Nucleus accumbens (tissue), 56 donors: ENCODE measurements at regions not wholly inside any gene's neighbourhood (a gene's known extent, or its start where the extent isn't known, plus 50 kb on each side); places are given as distances from the start of the nearest gene placed in this dataset.

Source experiments
- DNase-seq, 56 donors: peaks; one replicate each; lab custom pipeline; 2025; lab: John Stamatoyannopoulos, UW

DNA sequence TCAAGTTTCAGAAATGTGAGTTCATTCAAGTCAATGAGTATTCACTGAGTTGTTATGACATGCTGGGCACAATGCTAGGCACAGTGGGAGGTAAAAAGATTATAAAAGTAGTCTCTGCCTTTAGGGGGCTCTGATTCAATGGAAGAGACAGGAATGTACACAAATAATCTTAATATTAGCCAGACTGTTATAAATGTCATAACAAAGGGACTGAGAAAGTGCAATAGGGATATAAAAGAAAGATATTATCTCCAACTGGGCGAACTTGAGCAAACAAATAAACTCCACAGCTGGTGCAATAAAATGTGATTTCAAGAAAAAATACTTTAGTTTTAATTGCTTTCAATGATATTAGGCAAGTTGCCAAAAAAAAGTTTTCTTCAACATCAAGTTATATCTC lies 755.2 kb downstream of the BRINP1 start:
- DNase-seq = no peak

DNA sequence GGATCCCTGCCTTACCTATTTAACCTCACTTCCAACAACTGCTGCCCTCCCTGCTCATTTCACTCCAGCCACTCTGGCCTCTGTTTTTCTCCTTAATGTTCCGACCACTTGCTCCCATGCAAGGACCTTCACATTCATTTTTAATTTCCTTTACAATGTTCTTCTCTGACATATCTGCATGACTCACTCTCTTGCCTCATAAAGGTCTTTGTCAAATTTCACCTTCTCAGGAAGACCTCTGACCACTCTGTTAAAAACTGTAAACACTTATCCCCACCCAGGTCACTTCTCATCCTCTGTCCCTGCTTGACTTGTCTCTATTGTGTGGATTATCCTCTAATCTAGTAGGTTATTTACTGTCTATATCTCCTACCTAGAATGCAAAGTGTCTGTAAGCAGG lies 751.2 kb downstream of the BRINP1 start:
- no peak for DNase-seq

DNA sequence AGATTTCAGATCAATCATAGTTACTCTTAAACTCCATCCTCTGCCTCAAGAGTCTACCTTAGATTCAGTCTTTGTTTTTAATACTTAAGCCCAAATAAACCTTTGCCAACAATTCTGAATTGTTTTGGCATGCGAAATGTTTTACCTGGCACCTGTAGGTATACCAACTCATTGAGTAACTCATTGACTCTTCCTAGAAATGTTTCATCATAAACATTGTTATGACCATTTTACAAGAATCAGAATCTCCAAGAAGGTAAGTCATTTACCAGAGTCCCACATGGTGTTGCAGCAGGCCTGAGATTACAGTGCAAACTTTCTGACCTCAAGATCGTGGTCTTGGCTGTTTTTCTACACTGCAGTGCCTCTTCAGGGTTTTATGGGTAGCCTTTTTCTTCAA lies 750.4 kb downstream of the BRINP1 start:
- DNase-seq = no peak

DNA sequence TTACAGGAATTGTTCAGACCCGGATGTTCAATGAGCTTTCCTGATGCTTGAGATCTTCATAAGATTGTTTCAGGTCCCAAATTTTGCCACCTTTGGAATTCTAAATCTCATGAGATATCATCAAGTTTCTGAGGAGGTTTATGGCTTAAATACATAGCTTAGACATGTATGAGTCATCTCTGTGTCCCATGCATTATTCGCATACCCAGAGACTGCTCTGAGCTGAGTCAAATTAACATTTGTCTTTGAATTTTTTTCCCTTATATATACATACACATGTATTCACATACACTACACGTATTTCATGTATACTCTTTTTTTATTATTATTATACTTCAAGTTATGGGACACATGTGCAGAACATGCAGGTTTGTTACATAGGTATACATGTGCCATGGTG lies 744.6 kb downstream of the BRINP1 start:
- DNase-seq = no peak

DNA sequence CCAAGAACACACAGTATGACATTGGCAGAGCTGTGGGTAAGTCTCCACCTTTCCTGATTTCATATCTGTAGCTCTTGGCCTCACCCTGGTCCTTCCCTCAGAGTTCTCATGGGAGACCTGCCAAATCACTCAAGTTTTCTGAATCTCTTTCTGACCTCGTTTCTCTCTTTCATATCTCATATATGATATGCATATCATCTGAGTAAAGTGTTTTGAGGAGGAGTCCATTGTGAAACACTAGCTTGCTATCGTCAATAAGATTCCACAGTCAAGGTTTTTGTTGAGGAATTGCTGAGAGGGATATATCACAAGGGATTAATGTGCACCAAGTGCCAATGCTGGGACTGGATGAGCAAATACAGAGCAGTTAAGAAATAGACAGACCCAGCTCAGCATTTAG lies 739.2 kb downstream of the BRINP1 start:
- no peak for DNase-seq

DNA sequence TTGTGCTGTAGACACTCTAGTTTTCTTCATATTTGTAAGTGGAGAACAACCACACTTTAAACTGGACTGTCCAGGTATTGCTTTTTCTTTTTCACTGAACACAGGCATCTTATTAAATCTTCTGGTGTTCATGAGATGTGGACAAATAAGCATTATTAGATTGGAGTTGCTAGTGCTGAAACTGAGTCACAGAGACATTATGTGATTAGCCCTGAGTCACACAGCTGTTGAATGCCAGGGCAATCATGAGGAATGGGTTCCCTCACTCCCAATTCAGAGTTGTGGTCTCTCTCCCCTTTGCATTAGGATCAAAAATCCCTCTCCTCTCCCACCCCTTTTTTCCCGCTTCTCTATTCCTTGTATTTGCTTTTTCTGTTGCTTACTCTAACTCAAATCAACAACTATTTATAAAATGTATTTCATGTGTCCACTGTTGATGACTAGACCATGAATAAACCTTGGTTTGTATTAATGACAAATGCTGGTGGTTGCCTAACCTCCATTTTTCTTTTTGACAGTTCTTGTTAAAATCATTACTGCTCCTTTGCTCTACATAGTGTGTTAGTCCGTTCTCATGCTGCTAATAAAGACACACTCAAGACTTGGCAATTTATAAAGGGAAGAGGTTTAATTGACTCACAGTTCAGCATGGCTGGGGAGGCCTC lies 738.2 kb downstream of the BRINP1 start:
- no peak for DNase-seq

DNA sequence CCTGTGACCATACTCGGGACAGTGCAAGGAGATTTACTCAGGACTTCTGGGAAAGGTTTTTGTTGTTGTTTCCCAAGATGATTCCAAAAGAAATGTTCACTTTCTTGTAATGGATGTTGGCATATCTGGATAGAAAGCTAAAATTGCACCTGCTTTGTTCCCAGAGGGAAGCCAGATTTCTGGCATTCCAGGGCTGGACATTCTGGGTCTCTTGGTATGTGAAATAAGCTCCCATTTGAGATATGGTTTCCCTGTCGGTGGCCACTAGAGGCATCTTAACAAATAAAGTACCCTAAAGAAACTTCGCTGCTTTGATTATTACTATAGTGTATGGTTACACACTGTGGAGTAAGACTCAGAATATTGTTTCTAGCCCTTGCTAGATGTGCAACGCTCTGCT lies 737.3 kb downstream of the BRINP1 start:
- DNase-seq = no peak

DNA sequence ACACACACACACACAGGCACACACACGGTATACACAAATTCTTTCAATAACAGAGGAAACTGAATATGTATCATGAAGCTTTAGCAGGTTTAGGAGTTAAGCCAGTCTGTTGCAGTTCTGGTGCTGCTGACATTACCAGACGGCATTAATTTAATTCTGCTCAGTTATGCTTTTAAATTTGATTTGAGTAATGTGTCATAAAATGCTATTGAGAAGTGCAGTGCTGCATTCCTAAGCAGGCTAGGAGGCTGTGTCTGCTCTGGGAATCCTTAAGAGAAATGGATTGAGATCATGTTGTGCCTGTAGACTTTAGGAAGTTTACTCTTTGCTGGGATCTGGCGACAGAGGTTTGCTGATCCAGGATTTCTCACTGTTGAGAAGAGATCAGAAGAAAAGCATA lies 733.8 kb downstream of the BRINP1 start:
- peak in 2 of 56 donors; percentile 1 for DNase-seq

DNA sequence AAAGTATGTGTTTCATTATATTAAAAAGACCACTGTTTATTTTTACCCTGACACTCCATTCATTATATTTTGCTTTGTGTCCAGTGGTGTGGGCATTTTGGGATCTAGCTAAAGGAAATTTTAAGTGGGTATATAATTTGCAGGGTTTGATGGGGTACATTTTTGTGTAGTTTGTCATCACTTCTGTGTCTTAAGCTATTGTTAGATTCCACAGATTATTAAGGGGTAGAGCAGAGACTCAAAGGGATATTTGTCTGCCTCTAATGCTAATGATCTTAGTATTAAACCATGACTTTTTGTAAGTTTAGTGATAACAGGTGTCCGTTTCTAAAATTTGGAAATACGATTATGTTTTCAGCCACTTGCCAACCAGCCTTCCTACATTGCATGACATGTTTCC lies 731.6 kb downstream of the BRINP1 start:
- no peak for DNase-seq

DNA sequence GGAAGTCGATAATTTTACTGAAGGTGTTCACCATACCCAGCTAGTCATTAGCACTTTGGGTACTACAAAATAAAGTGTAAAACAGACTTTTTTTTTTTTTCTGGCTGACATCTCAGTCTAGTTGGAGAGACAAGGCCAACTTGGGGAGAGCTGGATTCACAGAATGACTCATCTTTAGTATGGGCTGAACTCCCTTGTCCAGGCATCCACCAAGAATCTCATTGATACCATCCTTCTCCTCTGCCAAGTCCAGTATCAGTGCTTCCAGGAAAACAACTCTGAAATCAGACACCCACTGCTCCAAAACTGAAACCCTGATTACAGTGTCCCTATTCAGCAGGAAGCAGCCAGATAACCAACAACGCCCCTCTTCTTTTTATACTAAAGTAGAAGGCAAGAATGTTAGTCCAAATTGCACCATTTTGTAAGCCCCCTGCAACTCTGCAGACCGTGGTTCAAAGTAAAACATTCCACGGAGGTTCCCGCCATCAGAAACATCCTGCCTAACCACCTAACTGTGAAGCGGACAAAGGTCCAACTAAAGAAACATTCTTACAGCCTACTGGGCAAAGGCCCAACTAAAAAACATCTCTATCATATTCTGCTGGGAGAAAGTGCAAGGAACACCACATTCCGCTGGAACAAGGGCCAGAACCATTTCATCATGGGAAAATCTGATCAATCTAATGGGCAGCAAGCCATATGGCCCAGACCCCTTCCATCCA lies 728.2 kb downstream of the BRINP1 start:
- no peak for DNase-seq

DNA sequence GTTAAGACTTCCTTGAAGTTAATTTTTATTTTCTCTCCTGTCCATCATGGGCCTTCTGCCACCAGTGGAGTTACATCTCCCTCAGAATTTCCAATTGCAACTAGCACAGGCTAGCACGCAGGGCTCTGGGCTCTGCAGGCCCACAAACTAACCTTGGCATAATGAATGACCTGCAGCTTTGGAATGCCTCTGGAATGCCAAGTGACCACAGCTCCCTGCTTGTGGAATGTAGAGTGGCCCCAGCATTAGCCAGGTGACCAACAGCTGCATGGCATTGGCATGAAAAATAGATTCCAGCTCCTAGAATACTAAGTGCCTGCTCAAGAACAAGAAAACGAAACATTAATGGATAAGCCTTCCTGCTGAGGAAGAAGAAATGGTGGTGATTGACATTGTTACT lies 726.1 kb downstream of the BRINP1 start:
- DNase-seq = no peak

DNA sequence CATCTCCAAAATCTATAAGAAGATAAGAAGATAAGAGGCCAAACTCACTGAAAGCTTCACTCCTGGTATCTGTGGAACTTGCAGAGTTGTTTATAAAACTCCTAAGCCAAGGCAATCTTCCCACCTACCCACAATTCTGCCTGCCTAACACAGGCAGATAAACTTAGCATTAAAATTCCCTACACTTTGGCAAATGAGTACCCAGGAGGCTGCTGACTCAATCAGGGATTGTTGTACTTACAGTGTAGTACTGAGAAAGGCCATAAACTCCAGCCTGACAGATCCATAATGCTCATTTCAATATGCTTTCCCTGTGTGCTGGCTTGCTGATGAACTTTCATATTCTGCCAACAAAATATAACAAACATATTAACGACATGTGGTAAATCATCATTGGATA lies 725.2 kb downstream of the BRINP1 start:
- no peak for DNase-seq

DNA sequence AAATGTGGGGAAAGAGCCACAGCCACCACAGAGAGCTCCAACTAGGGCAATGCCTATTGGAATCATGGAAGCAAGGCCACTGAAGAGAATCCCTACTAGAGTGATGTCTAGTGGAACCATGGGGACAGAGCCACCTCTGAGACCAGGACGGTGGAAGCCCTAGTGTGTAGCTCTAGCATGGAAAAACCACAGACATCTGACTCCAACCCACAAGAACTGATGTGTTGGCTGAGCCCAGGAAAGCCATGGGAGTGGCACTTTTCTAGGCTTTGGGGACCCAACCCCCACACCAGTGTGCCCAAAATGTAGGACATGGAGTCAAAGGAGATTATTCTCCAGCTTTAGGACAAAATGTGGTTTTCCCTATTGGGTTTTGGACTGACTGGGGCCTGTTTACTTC lies 721.9 kb downstream of the BRINP1 start:
- no peak for DNase-seq

DNA sequence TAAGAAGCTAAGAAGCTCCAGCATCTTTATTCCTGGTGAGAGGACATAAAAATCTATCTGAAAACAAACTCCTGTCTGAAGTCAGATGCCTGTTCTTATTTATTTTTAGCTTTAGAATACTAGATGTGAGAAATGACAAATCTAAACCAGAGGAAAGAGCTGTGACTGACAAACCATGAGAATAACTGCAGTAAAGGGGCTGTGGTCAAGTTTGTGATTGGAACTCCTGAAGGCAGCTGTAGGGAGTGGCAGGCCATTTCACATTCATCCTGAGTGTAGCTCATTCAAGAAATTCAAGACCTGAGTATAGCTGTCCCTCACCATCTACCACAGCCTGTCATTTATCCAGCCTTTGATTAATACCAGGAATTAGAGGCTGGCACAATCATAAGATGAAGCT lies 718.8 kb downstream of the BRINP1 start:
- DNase-seq = no peak

DNA sequence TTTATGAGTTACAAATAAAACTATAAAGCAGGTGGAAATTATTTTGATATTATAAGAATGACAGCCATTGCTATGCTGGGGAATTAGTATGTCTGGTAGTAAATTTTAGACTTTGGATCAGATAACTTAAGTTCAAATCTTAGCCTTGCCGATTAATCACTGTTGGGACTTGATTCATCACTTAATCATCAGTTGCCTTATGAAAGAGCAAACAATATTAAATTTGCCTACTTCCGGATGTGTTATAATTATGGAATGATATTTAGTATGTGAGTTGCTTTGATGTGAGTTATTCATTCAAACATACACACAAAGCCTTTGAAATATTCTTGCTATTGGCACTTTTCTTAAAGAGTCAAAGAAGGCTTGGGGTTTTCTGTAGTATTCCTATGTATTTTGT lies 717.7 kb downstream of the BRINP1 start:
- DNase-seq = no peak

DNA sequence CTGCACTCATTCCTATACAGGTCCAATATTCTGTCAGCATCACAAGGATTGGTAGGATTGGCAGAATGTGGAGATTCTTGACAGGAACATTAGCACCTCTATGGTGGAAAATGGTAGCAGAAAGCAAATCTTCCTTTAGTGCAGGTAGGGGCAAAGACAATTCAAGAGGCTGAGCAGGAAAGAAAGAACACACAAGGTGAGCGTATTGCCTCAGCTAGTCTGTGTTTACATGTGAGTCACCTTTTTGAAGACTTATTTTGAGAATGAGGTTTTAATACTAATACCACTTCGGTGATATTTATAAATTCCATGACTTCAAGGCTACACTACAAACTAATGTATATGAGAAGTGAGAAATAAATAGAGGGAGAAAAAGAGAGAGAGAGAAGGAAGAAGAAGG lies 717.0 kb downstream of the BRINP1 start:
- no peak for DNase-seq

DNA sequence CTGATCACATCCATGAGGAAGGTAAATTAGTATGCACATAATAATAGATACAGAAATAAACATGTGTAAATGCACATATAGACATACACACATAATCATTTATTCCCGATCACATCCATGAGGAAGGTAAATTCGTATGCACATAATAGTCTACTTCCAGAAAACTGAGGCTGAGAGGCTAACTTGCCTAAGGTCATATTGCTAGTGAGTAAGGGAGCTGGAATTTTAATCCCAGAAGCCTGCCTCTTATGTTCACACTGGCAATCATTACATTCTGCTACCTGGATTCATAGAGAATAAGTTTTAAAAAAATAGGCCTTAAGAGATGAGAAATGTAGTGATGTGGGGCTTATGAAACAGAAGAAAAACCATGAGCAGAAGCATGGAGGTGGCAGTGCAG lies 716.3 kb downstream of the BRINP1 start:
- no peak for DNase-seq

DNA sequence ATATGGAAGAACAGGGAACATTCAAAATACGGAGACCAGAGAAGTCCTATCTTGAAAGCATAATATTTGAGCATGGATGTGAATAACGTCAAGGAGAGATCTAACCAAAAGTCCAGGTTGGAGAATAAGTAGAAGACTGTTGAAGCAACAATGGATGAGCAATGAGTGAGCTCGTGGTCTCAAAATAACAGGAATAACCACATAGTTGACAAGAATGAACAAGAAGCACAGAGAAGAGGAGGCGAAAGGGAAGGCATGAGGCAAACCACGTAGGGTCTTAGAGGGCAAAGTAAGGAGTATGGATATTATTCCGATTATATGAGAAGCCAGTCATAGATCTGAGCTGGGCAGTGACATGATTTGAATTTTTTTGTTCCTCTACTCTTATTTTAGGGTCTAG lies 710.2 kb downstream of the BRINP1 start:
- no peak for DNase-seq

DNA sequence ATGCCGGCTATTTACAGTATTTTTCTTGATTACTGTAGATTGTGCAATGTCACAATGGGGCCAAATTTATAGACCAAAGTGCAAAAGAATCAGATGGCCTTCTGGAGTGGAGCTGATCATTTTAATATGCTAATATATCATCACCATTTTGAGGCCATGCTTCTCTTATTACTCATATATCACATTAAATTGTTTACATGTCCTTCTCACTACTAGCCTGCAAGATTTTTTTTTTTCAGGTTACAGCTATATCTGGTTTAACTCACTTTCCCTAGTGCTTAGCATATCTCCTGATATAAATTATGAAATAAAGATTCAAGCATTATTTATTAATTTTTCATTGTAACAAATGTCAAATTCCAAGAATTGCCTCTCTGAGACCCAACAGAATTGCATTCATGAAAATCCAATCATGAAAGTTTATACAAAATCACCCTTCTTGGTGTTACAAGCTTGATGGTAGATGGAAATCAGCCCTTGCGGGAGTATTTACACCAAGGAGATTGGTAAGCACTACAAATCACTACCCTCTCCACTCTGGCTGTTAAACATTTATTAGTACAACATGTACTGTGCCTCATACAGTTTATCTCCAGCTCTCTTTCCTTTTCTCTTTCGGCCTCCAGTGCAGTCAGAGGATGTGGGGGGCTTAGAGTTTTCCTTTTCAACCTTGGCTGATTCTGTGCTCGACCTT lies 703.9 kb downstream of the BRINP1 start:
- DNase-seq = no peak

DNA sequence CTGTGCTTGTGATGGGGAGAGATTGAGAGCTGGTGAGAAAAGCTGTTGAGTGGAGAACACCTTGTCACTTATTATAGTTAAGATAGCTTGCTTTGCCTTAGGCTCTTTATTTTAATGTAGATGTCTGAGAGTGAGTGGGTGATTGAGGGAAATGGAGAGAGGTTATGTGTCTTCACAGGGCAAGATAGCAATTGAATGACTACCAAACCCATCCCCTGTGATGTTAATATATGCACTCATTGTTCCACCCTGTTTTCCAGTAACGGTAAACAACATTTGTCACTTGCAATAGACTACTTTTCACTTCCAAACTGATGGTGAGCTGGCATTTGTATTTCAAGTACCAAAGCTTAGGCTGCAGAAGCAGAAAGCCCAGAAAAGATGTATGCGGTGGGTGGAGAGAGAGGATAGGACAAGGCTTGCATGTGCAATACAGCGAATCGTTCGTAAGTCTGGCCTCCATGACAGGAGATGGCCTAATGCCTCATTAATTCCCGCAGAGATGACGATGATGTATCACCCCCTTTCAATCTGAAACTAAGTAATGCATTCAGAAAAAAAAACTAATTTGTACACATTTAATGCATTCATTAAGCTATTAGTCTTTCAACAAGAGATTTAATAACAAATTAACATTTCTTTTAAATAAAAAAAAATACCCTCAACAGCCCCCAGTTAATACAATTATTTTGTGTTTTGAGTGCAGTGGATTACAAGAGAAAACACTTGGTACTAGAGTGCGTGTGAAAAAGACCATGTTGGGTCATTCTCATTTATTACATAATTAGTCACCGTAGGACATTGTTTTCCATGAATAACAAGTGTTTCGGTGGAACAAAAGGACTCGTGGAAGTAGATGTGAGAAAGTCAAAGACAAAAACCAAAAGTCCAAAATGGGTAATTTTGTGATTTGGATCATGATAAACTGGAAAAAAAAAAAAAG lies 699.0 kb downstream of the BRINP1 start:
- DNase-seq = no peak

DNA sequence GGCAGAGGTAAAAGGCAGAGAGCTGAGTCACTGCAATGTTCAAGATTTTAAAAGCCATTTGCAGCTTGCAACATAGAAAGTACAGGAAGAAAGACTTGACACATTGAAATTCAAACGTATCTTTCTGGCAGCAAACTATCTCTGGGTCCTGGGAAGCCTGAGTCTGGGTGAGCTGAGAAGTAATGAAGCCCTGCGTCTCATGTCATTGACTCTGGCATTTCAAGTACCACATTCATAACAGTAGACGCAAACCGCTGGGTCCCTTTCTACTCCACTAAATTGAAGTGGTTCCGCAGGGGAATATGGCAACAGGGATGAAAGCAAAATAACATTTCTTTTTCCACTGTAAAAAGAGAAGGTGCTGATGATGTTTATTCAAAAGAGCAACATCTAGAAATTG lies 694.3 kb downstream of the BRINP1 start:
- no peak for DNase-seq
